ENCODE measurements at regions not wholly inside any gene's neighbourhood (a gene's known extent, or its start where the extent isn't known, plus 50 kb on each side); places are given as distances from the start of the nearest gene placed in this dataset.
A peak's percentile ranks its signal among the peaks of the same experiment; 100 is the strongest.

DNA sequence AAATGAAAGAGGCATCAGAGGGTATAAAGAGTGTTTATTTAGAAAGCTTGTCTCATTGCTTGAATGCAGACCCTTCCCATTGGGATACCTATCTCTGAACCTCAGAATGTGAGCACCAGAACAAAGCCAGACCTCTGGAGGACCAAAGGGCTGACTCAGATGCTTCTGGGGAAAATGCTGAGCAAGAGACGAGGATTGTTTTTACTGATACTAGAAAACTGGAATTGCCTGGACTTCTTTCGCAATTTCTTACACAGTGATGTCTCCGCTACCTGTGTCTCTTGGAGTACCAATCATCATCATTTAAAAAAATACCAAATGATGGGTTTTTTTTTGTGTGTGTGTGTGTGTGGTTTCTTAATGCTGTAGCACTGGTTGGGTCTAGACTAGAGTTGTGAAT is 55.6 kb upstream of the CCDC85A start:
- BruUV-seq (replicated peaks) = no TSS peak
- WGBS, 2 experiments (ENCODE audit: extremely low coverage in 2 of 2, insufficient read length in 1 of 2) = 80% methylated on average over 1 of the region's 3 CpGs; no CpG with 5 or more reads in 1 of the 2 experiments
- Histone ChIP-seq H3K23ac (ENCODE audit: low read depth, low read length) (no peak overlapping the region), H3K36me3 (ENCODE audit: control insufficient read depth, insufficient read depth, low read length) (no peaks in the 10 kb centered on the region), H2AK9ac (replicated peaks; ENCODE audit: low read depth, low read length, poor library complexity) (no peak overlapping the region), H3K4me3 (ENCODE audit: insufficient read depth, low read depth, low read length) (no peak overlapping the region), H3K4me2 (ENCODE audit: low read depth, low read length) (no peak overlapping the region), H4K20me1 (ENCODE audit: insufficient read depth, low read length) (no peaks in the 10 kb centered on the region), H3K9ac (ENCODE audit: low read depth, low read length) (no peak overlapping the region), H2BK20ac (ENCODE audit: low read depth, low read length) (no peak overlapping the region), H2AFZ (replicated peaks; ENCODE audit: low read length, poor library complexity) (no peak overlapping the region), H4K8ac (ENCODE audit: low read depth in 2 of 2, low read length in 2 of 2) (no peak overlapping the region), H3K79me1 (ENCODE audit: low read depth in 1 of 2, low read length in 2 of 2) (no peaks in the 10 kb centered on the region), H3K27ac (ENCODE audit: insufficient read depth, low read length) (no peak overlapping the region), H3K4me1 (ENCODE audit: control insufficient read depth, insufficient read depth, low read length) (no peaks in the 10 kb centered on the region), H3K9me3 (ENCODE audit: control insufficient read depth, insufficient read depth, low read length) (no peaks in the 10 kb centered on the region), H2BK15ac (ENCODE audit: low read depth, low read length) (no peak overlapping the region), H3K27me3 (ENCODE audit: control insufficient read depth, insufficient read depth, low read length) (peaks cover 4% of the 10 kb centered on the region; the same call in 1 of the 2 replicates), H2AK5ac (ENCODE audit: low read depth, low read length) (no peak overlapping the region), H3K4ac (ENCODE audit: low read depth, low read length) (no peak overlapping the region), H4K5ac (ENCODE audit: low read depth, low read length) (no peak overlapping the region), H2BK120ac (ENCODE audit: low read depth, low read length) (no peak overlapping the region), H4K91ac (ENCODE audit: insufficient read depth, low read depth, low read length) (no peak overlapping the region), H3K18ac (ENCODE audit: low read depth, low read length) (no peak overlapping the region), H3K9me1 (ENCODE audit: insufficient read depth, low read length) (no peaks in the 10 kb centered on the region), H3K14ac (replicated peaks; ENCODE audit: low read depth, low read length) (no peak overlapping the region), H2BK5ac (ENCODE audit: low read depth, low read length, poor library complexity, severe bottlenecking) (no peak overlapping the region), H3K56ac (ENCODE audit: extremely low read depth, insufficient read depth, low read length) (no peak overlapping the region)
- no peak for DNase-seq
- no peak for ATAC-seq (ENCODE audit: low read depth)
- dilution Hi-C loops (cut with HindIII; ENCODE audit: low sequenced_read_pairs, unreplicated experiment) = no loop called here
- CTCF ChIA-PET = no interaction called here
- in situ Hi-C loops (cut with MboI; ENCODE audit: low sequenced_read_pairs) = no loop called here
- no peak for TF ChIP-seq MAFK (IDR thresholded peaks at IDR 0.05; ENCODE audit: low read depth, low read length)
- TF ChIP-seq CEBPB (IDR thresholded peaks at IDR 0.05; ENCODE audit: low read depth, low read length) = 0 out of 2 replicates have a peak, but pooled peaks have one; percentile 10
- intact Hi-C loops (cut with micrococcal nuclease) = no loop called here
- POLR2A ChIA-PET (ENCODE audit: unreplicated experiment) = no interaction called here

All from IMR-90 (cell line).